Umbilical cord (tissue), 1 donor: ENCODE measurements at regions not wholly inside any gene's neighbourhood (a gene's known extent, or its start where the extent isn't known, plus 50 kb on each side); places are given as distances from the start of the nearest gene placed in this dataset.

Experiments used
- DNase-seq: peaks from one replicate; pipeline ENCODE4 v3.0.0-alpha.2; 2015; ENCODE audit warnings: low spot score

- no peak for DNase-seq
These were observed 653.7 kb downstream of the ADGRL2 start for GRCh38 chr1:82454431-82454830.

GRCh38 chr1:82453511-82454185 lies 652.9 kb downstream of the ADGRL2 start:
- no peak for DNase-seq

GRCh38 chr1:82452096-82452495 lies 651.4 kb downstream of the ADGRL2 start:
- DNase-seq, result no peak

- no peak for DNase-seq
These were observed 650.5 kb downstream of the ADGRL2 start for GRCh38 chr1:82451191-82451590.

- no peak for DNase-seq
These were observed 648.8 kb downstream of the ADGRL2 start for GRCh38 chr1:82449506-82450057.

- no peak for DNase-seq
These were observed 646.2 kb downstream of the ADGRL2 start for GRCh38 chr1:82446955-82447354.

- no peak for DNase-seq
These were observed 645.5 kb downstream of the ADGRL2 start for GRCh38 chr1:82446236-82446635.

GRCh38 chr1:82445827-82446226 lies 645.1 kb downstream of the ADGRL2 start:
- no peak for DNase-seq

- no peak for DNase-seq
These were observed 644.4 kb downstream of the ADGRL2 start for GRCh38 chr1:82445132-82445531.

- DNase-seq, result no peak
These were observed 640.7 kb downstream of the ADGRL2 start for GRCh38 chr1:82441402-82441801.

GRCh38 chr1:82423174-82423815 lies 622.6 kb downstream of the ADGRL2 start:
- peak; percentile 7 for DNase-seq

GRCh38 chr1:82421782-82422181 lies 621.0 kb downstream of the ADGRL2 start:
- DNase-seq, result no peak

GRCh38 chr1:82420584-82420983 lies 619.9 kb downstream of the ADGRL2 start:
- DNase-seq, result no peak

- DNase-seq, result no peak
These were observed 610.9 kb downstream of the ADGRL2 start for GRCh38 chr1:82411605-82412004.

- no peak for DNase-seq
These were observed 604.6 kb downstream of the ADGRL2 start for GRCh38 chr1:82405333-82405732.

GRCh38 chr1:82401116-82401515 lies 600.4 kb downstream of the ADGRL2 start:
- DNase-seq, result no peak

GRCh38 chr1:82400521-82400920 lies 599.8 kb downstream of the ADGRL2 start:
- DNase-seq, result no peak

- DNase-seq, result peak; percentile 11
These were observed 598.4 kb downstream of the ADGRL2 start for GRCh38 chr1:82399093-82399492.

- no peak for DNase-seq
These were observed 597.6 kb downstream of the ADGRL2 start for GRCh38 chr1:82398357-82398756.

GRCh38 chr1:82395440-82395839 lies 594.7 kb downstream of the ADGRL2 start:
- DNase-seq, result peak; percentile 7

- no peak for DNase-seq
These were observed 592.2 kb downstream of the ADGRL2 start for GRCh38 chr1:82392946-82393345.

- DNase-seq, result no peak
These were observed 591.8 kb downstream of the ADGRL2 start for GRCh38 chr1:82392513-82392912.

- DNase-seq, result no peak
These were observed 591.0 kb downstream of the ADGRL2 start for GRCh38 chr1:82391712-82392111.
